Liver (tissue), 3 donors: ENCODE measurements at regions not wholly inside any gene's neighbourhood (a gene's known extent, or its start where the extent isn't known, plus 50 kb on each side); places are given as distances from the start of the nearest gene placed in this dataset.

Experiments
- ATF3 ChIP-seq: IDR thresholded peaks from 2 replicates; pipeline ENCODE4 v1.6.1; 2016; ENCODE audit warnings: antibody characterized with exemption
- EGR1 ChIP-seq, 2 donors: IDR thresholded peaks; 2 replicates each; pipeline ENCODE4 v1.6.1; 2016 to 2018; ENCODE audit warnings: antibody characterized with exemption in 2 of 2, low read depth in 2 of 2
- FOXA1 ChIP-seq: IDR thresholded peaks from 2 replicates; pipeline ENCODE4 v1.6.1; 2016; ENCODE audit warnings: antibody characterized with exemption
- GABPA ChIP-seq, 2 donors: IDR thresholded peaks in 1 of 2; conservative IDR thresholded peaks in 1 of 2; 2 replicates each; pipeline ENCODE4 v1.6.1; 2016; ENCODE audit warnings: antibody characterized with exemption in 2 of 2, mild to moderate bottlenecking in 1 of 2, moderate library complexity in 1 of 2
- JUND ChIP-seq, 2 donors: IDR thresholded peaks; 2 replicates each; pipeline ENCODE4 v1.6.1; 2016; ENCODE audit warnings: antibody characterized with exemption in 2 of 2
- MAX ChIP-seq: IDR thresholded peaks from 2 replicates; pipeline ENCODE4 v1.6.1; 2016; ENCODE audit warnings: antibody characterized with exemption
- RAD21 ChIP-seq, 2 donors: IDR thresholded peaks; 2 replicates each; pipeline ENCODE4 v1.6.1; 2016; ENCODE audit warnings: antibody characterized with exemption in 2 of 2, mild to moderate bottlenecking in 2 of 2
- RXRA ChIP-seq, 2 donors: IDR thresholded peaks; 2 replicates each; pipeline ENCODE4 v1.6.1; 2017 to 2018; ENCODE audit warnings: antibody characterized with exemption in 2 of 2, mild to moderate bottlenecking in 1 of 2
- SP1 ChIP-seq: IDR thresholded peaks from 2 replicates; pipeline ENCODE4 v1.6.1; 2018; ENCODE audit warnings: antibody characterized with exemption, mild to moderate bottlenecking
- TAF1 ChIP-seq: conservative IDR thresholded peaks from 2 replicates; pipeline ENCODE4 v1.6.1; 2016; ENCODE audit warnings: antibody characterized with exemption, mild to moderate bottlenecking
- YY1 ChIP-seq: IDR thresholded peaks from 2 replicates; pipeline ENCODE4 v1.6.1; 2016; ENCODE audit warnings: antibody characterized with exemption, mild to moderate bottlenecking
- TF ChIP-seq, protein P1 (sequence below): fragments of 150-350 bp; IDR thresholded peaks from 2 replicates; pipeline ENCODE4 v1.5.1; 2017; ENCODE audit warnings: improper control_type of control experiment, low read depth, low read length; ENCODE audit not compliant: missing input control
- TF ChIP-seq, protein P2 (sequence below): IDR thresholded peaks from 2 replicates; pipeline ENCODE4 v1.6.1; 2016; ENCODE audit warnings: antibody characterized with exemption
- TF ChIP-seq, protein P3 (sequence below): IDR thresholded peaks from 2 replicates; pipeline ENCODE4 v1.6.1; 2016; ENCODE audit warnings: antibody characterized with exemption, mild to moderate bottlenecking
- donor health status: healthy.
- donor health status: healthy.

DNA sequence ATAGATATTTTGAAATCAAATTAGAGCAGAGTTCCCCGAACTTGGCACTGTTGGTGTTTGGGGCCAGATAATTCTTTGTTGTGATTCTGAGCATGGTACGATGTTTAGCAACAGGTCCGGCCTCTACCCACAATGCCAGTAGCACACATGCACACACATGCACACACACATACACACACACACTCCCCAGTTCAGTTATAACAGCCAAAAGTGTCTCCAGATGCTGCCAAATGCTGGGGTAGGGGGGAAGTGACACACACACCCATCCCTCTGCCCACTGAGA lies 96.8 kb upstream of the PSMD7 start:
- TF ChIP-seq, protein P1, sequence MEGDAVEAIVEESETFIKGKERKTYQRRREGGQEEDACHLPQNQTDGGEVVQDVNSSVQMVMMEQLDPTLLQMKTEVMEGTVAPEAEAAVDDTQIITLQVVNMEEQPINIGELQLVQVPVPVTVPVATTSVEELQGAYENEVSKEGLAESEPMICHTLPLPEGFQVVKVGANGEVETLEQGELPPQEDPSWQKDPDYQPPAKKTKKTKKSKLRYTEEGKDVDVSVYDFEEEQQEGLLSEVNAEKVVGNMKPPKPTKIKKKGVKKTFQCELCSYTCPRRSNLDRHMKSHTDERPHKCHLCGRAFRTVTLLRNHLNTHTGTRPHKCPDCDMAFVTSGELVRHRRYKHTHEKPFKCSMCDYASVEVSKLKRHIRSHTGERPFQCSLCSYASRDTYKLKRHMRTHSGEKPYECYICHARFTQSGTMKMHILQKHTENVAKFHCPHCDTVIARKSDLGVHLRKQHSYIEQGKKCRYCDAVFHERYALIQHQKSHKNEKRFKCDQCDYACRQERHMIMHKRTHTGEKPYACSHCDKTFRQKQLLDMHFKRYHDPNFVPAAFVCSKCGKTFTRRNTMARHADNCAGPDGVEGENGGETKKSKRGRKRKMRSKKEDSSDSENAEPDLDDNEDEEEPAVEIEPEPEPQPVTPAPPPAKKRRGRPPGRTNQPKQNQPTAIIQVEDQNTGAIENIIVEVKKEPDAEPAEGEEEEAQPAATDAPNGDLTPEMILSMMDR, result no peak
- TF ChIP-seq ATF3 (no peak), EGR1 (IDR thresholded peaks at IDR 0.05; ENCODE audit: low read depth in 2 of 2) (no peak), JUND (IDR thresholded peaks at IDR 0.05) (peak in 1 of 2 donors; percentile 21), FOXA1 (no peak), RAD21 (IDR thresholded peaks at IDR 0.05) (peak; percentile 21 to 28), SP1 (no peak), TAF1 (no peak), GABPA (IDR thresholded peaks at IDR 0.05 in 1 of 2, conservative IDR thresholded peaks at IDR 0.05 in 1 of 2) (no peak), MAX (no peak), RXRA (IDR thresholded peaks at IDR 0.05) (peak; percentile 19 to 82), YY1 (peak; percentile 59)
- TF ChIP-seq, protein P2, sequence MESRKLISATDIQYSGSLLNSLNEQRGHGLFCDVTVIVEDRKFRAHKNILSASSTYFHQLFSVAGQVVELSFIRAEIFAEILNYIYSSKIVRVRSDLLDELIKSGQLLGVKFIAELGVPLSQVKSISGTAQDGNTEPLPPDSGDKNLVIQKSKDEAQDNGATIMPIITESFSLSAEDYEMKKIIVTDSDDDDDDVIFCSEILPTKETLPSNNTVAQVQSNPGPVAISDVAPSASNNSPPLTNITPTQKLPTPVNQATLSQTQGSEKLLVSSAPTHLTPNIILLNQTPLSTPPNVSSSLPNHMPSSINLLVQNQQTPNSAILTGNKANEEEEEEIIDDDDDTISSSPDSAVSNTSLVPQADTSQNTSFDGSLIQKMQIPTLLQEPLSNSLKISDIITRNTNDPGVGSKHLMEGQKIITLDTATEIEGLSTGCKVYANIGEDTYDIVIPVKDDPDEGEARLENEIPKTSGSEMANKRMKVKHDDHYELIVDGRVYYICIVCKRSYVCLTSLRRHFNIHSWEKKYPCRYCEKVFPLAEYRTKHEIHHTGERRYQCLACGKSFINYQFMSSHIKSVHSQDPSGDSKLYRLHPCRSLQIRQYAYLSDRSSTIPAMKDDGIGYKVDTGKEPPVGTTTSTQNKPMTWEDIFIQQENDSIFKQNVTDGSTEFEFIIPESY, result peak; percentile 21
- TF ChIP-seq, protein P3, sequence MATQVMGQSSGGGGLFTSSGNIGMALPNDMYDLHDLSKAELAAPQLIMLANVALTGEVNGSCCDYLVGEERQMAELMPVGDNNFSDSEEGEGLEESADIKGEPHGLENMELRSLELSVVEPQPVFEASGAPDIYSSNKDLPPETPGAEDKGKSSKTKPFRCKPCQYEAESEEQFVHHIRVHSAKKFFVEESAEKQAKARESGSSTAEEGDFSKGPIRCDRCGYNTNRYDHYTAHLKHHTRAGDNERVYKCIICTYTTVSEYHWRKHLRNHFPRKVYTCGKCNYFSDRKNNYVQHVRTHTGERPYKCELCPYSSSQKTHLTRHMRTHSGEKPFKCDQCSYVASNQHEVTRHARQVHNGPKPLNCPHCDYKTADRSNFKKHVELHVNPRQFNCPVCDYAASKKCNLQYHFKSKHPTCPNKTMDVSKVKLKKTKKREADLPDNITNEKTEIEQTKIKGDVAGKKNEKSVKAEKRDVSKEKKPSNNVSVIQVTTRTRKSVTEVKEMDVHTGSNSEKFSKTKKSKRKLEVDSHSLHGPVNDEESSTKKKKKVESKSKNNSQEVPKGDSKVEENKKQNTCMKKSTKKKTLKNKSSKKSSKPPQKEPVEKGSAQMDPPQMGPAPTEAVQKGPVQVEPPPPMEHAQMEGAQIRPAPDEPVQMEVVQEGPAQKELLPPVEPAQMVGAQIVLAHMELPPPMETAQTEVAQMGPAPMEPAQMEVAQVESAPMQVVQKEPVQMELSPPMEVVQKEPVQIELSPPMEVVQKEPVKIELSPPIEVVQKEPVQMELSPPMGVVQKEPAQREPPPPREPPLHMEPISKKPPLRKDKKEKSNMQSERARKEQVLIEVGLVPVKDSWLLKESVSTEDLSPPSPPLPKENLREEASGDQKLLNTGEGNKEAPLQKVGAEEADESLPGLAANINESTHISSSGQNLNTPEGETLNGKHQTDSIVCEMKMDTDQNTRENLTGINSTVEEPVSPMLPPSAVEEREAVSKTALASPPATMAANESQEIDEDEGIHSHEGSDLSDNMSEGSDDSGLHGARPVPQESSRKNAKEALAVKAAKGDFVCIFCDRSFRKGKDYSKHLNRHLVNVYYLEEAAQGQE, result peak; percentile 16
